ENCODE measurements at regions not wholly inside any gene's neighbourhood (a gene's known extent, or its start where the extent isn't known, plus 50 kb on each side); places are given as distances from the start of the nearest gene placed in this dataset.
"Not testable (repeated sequence)": the region's sequence is repeated elsewhere in the genome, so short reads cannot be mapped to it uniquely, and the experiment has no call there.

DNA sequence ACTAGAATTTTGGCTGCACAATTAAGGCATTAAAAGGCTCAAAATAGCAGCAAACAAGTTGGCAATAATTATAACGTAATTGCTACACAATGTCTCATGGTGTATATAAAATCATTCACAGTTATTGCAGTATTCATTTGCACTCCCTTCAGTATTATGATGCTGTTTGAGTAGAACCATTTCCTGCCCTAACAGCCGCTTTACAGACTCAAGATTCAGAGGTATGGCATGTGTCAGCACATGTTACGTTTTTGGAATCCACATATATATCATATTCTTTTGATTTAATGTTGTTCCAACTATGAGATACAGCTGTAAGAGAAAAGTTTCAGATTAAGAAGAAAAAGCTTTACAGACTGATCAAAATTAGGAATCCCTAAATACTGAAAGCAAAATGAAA, 56.3 kb upstream of the NCKAP5 start:
- DNase-seq (ENCODE audit: low spot score), result no peak
- in situ Hi-C loops (cut with HindIII; ENCODE audit: low sequenced_read_pairs), result no loop called here

DNA sequence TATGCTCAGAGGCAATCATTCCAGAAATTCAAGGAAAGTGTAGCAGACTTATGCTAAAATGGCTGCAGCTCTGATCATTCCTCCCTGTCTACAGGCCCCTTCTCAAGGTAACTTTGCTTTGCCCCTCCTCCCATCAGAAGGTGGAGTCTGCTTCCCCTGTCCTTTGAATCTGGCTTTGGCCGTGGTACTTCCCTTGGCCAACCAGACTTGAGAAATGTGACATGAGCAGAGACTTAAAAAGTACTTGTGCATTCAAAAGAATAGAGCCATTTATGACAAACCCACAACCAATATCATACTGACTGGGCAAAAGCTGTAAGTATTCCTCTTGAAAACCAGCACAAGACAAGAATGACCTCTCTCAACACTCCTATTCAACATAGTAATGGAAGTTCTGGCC, 59.5 kb upstream of the NCKAP5 start:
- DNase-seq (ENCODE audit: low spot score), result no peak
- in situ Hi-C loops (cut with HindIII; ENCODE audit: low sequenced_read_pairs), result no loop called here

DNA sequence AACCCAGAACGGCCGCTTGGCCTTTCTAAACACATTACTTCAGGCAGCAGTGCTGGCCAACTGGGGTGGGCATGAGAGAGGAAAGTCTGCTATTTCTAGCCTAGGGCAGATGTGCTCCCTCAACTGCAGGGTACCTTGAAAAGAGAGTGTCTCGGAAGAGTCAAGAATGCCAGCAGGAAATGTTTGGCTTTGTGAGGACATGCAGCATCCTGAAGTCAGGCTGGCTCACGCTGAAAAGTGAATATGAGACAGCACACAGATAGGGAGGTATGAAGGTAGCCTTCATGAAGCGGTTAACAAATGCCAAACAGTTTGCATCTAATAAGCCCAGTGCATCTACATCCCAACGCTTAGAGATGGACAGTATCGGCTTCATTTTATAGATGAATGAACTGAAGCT, 65.0 kb upstream of the NCKAP5 start:
- DNase-seq (ENCODE audit: low spot score), result no peak
- in situ Hi-C loops (cut with HindIII; ENCODE audit: low sequenced_read_pairs), result no loop called here

DNA sequence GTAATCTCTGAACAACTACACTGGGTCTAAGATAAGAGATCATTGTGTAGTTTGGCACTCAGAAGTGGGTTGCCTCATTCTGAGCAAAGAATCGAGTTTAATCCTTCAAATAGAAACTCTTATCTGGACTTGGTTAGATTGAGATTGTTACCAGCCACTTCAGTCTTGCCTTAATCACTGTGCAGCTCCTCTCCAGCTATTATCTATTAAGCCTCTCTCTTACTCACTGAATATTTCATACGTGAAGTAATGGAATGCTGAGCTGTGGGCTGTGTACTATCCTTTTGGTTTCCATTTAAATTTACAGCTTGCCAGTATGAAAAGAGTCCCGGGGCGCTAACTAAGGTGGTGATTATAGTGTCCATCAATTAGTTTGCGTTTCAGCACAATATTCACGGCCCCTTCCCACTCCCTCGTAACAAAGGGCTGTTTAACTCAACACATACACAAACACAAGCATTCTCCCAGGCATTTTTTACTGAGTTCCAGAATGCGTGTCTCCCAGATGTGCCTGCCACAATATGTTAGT, 65.7 kb upstream of the NCKAP5 start:
- in situ Hi-C loops (cut with HindIII; ENCODE audit: low sequenced_read_pairs), result no loop called here
- DNase-seq (ENCODE audit: low spot score), result no peak

DNA sequence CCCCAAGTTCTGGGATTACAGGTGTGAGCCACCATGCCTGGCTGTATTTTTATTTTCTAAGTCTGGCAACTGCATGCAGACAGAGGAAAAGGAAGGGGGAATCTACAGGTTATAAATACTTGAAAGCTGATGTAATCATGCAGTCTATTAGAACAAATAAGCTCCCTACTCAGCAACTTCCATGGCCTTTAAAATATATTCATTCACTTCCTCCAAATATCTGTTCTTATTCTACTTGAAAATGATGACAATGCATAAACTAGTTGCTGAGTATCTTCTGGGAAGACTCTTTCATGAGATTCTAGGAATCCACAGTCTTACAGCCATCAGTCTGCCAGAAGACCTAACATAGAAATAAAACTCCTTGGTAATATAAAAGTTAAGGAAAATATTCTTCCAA, 66.9 kb upstream of the NCKAP5 start:
- in situ Hi-C loops (cut with HindIII; ENCODE audit: low sequenced_read_pairs), result no loop called here
- no peak for DNase-seq (ENCODE audit: low spot score)

DNA sequence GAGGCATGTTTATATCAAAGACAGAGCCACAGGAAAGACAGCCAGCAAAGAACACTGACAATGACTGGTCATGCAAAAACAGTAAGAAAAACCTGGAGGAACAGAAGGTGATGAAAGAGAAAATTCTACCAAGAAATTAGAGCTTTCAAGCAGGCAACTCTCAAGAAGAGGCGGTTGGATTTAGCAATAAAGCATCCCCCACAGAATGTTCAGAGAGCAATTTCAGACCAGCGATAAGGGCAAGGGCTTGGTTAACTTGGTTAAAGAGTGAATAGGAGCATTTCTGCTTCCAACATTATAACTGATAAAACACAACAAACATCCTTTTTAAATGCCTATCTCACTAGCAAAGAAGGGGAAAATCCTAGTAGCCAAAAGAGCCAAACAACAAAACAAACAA, 68.0 kb upstream of the NCKAP5 start:
- DNase-seq (ENCODE audit: low spot score), result no peak

DNA sequence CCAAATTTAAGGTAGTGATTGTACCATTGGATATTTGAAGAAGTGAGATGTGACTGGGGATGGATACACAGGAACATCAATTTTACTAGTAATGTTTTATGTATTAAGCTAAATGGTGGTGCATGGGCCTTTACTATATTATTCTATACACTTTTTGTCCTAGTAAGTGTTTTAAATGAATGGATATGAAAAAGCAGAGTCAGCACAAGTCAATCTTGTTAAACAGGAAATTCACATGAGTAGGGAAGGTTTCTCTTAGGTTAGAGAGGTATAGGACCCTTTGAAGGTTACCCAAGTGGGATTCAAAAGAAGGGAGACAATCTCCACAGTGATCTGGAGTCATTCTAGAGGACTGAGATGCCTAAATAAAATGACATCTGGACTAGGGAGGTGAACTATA, 71.8 kb upstream of the NCKAP5 start:
- DNase-seq (ENCODE audit: low spot score), result no peak
- in situ Hi-C loops (cut with HindIII; ENCODE audit: low sequenced_read_pairs), result no loop called here

More for the DNA sequence above, 68.0 kb upstream of the NCKAP5 start:
- in situ Hi-C loops (cut with HindIII; ENCODE audit: low sequenced_read_pairs), result no loop called here

DNA sequence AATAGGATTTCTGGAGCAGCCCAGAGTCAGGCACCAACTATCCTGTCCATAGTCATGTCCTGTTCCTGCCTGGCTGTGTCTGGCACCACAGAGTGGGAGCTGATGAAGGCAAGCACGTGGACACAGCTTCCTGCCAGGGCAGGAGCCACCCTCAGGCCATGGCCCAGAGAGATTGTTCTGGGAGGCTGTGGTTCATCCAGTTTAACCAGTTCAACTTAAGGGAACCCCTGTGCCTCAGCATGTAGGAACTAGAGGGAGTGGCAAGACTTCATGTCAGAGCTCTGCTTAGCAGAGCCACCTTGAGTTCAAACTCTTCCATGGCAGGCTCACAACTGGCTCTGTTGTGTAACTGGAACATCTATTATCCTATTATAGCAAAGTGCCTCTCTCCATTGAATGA, 73.2 kb upstream of the NCKAP5 start:
- no peak for DNase-seq (ENCODE audit: low spot score)
- in situ Hi-C loops (cut with HindIII; ENCODE audit: low sequenced_read_pairs), result no loop called here

DNA sequence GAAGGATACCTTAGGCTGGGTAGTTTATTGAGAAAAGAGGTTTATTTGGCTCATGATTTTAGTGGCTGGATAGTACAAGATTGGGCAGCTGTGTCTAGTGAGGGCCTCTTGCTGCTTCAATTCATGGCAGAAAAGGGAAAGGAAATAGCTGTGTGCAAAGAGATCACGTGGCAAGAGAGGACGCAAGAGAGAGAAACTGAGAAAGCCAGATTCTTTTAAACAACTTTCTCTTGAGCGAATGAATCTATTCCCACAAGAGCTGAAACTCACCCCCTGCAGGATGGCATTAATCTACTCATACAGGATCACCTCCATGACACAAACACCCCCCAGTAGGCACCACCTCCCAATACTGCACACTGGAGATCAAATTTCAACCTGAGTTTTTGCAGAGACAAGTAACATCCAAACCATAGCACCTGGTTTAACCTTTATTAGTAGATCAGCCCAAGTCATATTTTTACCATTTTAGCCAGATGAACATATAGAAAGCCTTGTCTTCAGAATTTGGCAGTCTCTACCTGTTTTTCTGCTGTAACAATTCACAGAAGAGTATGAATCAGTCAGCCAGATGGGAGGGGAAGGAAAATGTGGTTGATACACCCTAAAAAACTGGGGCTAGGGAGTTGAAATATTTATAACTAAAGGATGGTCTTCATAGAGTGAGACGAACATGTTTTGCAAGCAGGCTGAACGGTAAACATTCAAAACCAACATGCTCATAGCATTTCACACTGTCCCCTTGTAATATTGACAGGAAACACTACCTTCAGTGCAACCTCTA, 73.9 kb upstream of the NCKAP5 start:
- in situ Hi-C loops (cut with HindIII; ENCODE audit: low sequenced_read_pairs), result no loop called here
- no peak for DNase-seq (ENCODE audit: low spot score)

DNA sequence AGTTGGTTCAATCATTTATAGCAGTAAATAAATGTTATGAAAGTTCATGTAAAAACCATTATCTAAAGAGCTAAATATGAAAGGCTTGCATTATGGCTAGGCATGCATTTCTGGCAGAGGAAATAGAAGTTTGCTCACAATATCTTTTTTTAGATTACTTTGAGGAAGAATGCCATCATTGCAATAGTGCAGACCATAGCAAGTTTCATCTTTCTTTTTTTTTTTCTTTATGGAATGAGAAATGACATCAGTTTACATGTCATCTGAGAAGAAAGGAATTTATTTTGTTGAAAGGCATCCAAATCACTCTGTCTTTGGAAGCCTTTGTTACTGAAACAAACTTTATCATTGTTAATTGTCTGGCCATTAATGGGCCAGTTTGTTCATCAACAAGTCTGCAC, 74.5 kb upstream of the NCKAP5 start:
- in situ Hi-C loops (cut with HindIII; ENCODE audit: low sequenced_read_pairs), result no loop called here
- DNase-seq (ENCODE audit: low spot score), result no peak

DNA sequence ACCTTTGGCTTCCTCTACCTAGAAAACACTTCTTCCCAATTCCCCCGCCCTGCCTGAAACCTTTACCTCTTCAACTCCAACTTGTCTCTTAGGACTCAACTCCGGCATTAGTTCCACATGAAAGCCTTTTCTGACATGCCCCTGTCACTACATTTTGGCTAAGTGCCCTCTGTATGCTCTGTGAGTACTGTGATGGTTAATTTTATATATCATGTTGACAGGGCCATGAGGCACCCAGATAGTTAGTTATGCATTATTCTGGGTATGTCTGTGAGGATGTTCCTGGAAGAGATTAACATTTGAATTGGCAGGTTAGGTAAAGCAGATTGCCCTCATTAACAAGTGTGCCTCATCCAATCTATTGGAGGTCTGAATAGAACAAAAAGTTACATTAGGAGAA, 75.6 kb upstream of the NCKAP5 start:
- no peak for DNase-seq (ENCODE audit: low spot score)
- in situ Hi-C loops (cut with HindIII; ENCODE audit: low sequenced_read_pairs), result no loop called here

DNA sequence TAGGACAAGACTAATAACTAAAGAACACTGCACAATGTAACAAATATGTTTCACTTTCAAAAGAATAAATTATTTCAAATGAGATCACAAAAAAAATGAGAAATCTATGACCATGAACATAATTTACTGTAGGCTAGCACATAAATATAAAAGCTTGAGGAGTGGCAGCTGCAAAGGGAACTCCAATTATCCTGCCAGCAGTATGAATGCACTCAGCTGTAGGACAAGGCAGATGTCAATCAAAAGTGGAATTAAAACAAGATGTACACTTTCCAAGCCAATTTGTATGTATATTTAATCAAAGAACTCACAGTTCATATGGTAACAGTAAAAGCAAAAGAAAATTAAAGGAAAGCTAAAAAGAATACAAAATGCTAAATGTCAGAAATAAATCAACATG, 76.6 kb upstream of the NCKAP5 start:
- in situ Hi-C loops (cut with HindIII; ENCODE audit: low sequenced_read_pairs), result no loop called here
- DNase-seq (ENCODE audit: low spot score), result no peak

DNA sequence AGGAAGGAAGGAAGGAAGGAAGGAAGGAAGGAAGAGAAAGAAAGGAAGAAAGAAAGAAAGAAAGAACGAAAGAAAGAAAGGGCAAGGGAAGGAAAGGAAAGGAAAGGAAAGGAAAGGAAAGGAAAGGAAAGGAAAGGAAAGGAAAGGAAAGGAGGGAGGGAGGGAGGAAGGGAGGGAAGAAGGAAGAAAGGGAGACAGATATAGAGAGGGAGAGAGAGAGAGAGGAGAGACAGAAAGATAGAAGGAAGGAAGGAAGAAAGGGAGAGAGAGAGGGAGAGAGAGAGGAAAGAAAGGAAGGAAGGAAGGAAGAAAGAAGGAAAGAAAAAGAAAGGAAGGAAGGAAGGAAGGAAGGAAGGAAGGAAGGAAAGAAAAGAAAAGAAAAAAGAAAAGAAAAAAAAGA, 79.1 kb upstream of the NCKAP5 start:
- DNase-seq (ENCODE audit: low spot score); in situ Hi-C loops (cut with HindIII; ENCODE audit: low sequenced_read_pairs): not testable (repeated sequence)

DNA sequence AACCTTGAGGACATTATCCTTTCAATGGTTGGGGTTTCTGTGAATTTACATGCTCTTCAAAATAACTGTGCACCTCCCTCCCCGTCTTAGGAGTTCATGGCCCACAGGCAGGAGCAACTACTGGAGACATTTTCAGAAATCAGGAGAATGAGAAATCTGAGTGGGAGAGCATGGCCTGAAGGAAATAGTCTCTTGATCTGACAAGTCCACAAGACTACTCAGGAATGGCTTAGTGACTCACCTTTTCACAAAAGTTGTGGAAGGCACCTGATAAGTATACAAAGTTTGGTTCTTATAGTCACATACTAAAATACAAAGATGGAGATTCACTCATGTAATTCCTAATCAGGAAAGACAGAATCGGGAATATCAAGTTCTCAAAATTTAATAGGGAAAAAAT, 83.6 kb upstream of the NCKAP5 start:
- DNase-seq (ENCODE audit: low spot score), result no peak
- in situ Hi-C loops (cut with HindIII; ENCODE audit: low sequenced_read_pairs), result no loop called here

DNA sequence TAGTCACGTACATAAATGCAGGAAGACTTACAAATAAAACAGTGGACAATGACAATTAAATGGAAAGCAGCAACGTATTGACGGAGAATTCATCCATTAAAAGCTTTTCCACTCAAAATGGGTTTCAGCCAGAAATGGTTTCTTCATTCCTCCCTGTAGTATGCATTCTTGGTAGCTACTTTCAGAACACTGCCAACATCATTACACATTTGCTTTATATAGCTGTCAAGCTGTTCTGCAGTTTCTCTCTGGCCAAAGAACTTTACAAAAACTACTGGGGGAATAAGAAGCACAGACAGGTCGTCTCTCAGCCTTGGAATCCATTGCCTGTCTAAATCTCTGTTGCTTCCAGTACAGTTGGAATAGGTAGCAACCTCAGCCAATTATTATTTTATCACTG, 84.1 kb upstream of the NCKAP5 start:
- DNase-seq (ENCODE audit: low spot score), result no peak

DNA sequence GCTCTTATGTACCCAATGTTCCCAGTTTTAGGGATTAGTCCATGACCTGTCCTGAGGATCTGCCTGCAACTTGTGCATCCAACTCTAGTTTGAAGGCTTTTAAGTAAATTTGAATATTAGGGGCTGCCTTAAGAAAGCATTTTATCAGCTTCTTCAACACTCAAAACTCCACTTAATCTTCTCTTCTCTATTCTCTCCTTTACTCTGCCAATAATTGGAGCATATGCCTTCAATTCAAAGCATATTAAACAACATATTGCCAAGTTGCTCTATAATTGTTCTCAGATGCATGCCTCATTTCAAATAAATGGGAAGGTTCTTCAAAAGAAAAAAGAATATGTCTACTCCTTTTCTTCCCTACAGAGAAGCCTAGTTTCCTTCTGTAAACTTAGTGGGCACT, 84.8 kb upstream of the NCKAP5 start:
- in situ Hi-C loops (cut with HindIII; ENCODE audit: low sequenced_read_pairs), result no loop called here
- no peak for DNase-seq (ENCODE audit: low spot score)

More for the DNA sequence above, 84.1 kb upstream of the NCKAP5 start:
- in situ Hi-C loops (cut with HindIII; ENCODE audit: low sequenced_read_pairs), result no loop called here

DNA sequence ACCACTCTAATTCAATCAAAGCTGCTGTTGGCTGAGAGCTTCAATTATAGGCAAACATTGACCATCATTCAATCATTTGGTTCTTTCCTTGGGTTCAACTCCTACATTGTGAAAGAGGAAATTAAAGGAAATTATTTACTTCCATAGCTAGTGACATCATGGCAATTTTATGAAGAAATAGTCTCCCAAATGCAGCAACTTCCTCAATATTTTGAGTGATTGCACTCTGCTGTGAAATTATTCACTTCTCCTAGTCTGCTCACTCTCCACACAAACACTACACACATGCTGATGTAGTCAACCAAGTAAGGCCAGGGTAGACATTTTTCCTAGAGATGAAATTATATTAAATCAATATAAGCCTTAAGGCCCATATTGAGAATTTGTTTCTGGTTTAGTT, 86.7 kb upstream of the NCKAP5 start:
- in situ Hi-C loops (cut with HindIII; ENCODE audit: low sequenced_read_pairs), result no loop called here
- DNase-seq (ENCODE audit: low spot score), result no peak

DNA sequence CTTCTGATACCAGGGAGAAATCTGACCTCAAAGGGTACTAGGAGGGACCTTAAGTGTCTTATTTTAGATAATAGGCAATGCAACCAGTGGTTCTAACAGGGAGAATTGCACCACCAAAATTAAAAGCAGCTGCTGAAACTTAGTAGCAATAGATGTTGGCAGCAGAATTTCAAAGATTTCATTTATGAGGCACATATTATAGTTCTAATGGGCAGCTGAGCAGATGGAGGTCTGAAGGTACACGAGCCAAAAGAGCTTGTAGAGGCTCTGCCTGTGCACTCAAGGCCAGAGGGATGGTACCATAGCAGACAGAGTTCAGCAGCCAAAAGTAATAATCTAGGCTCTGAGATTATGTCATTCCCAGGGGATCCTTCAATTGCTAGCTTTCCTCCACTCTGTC, 87.3 kb upstream of the NCKAP5 start:
- in situ Hi-C loops (cut with HindIII; ENCODE audit: low sequenced_read_pairs), result no loop called here
- DNase-seq (ENCODE audit: low spot score), result no peak

DNA sequence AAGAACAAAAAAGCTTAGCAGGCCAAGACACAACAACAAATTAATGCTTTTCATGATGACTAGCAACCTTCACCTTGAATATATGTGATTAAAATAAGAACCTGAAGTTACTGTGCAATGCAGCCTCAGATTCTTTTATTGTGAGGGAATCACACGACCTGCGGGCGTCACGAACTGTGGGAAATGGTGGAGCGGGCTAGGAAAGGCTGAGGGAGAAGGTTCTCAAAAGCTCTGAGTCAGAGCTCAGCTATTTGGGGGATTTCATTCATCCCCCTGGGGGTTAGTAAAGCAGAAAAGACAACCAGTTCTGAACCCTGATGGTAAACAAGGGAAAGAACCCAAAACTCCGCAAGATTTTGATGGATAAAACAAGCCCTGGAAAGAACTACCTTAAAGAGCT, 89.3 kb upstream of the NCKAP5 start:
- DNase-seq (ENCODE audit: low spot score), result no peak
- in situ Hi-C loops (cut with HindIII; ENCODE audit: low sequenced_read_pairs), result no loop called here

DNA sequence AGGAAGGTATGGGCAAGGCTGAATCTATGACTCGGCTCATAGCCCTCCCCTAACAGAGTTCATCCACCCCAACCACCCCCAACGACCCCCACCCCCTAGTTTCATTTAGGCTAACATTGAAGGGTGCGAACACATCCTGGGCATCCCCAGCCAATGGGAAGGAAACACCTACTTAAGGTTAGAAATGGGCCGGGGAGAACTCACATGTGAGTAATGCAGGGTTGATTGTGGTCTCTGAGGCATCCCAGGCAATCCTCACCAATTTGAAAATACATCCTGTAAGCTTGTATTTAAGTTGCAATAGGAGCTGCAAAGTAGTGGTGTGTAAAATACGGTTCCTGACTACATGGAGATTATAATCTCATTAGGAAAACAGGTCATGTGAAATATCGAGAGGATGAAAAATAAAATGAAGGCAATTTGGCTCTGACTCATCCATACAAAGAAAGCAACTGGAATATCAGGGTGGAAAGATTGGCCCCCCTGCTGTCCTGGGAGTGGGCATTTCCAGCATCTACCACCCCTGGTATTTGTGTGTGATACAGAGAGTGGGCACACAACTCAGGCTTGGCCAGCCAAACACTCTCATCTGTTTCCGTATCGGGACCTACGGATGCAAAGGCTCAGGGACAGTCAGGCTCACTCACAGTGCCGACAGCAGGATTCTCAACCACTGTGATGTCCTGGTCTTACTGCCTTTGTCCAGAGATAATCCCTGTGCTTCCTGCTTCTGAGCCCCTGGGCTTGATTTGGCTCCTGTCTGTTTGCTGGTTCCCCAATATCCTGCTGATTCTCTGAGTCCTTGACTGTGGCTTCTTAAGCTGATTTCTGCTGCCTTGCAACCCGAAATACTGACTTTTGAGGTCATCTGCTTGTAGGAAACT, 90.0 kb upstream of the NCKAP5 start:
- DNase-seq (ENCODE audit: low spot score), result no peak
- in situ Hi-C loops (cut with HindIII; ENCODE audit: low sequenced_read_pairs), result no loop called here

All from G401 (cell line).